Gastrocnemius medialis (tissue), 4 donors: ENCODE measurements at regions not wholly inside any gene's neighbourhood (a gene's known extent, or its start where the extent isn't known, plus 50 kb on each side); places are given as distances from the start of the nearest gene placed in this dataset.
"Not testable (repeated sequence)": the region's sequence is repeated elsewhere in the genome, so short reads cannot be mapped to it uniquely, and the experiment has no call there.

Experiments used
- POLR2A ChIP-seq, 2 donors: fragments of 450-650 bp; IDR thresholded peaks; one replicate each; pipeline ENCODE4 v1.6.1; 2017; ENCODE audit warnings: antibody characterized with exemption in 2 of 2, mild to moderate bottlenecking in 2 of 2, moderate library complexity in 2 of 2
- TF ChIP-seq, protein P1 (sequence below), 5 experiments: fragments of 450-650 bp in 3 of 5; fragments of 200-600 bp in 2 of 5; sonication (generic) in 2 of 5; IDR thresholded peaks in 4 of 5; conservative IDR thresholded peaks in 1 of 5; 1 replicate in 4 of 5; 2 replicates in 1 of 5; pipeline ENCODE4 v1.5.1; 2016 to 2019; ENCODE audit warnings: antibody characterized with exemption in 5 of 5, mild to moderate bottlenecking in 3 of 5, moderate library complexity in 3 of 5

DNA sequence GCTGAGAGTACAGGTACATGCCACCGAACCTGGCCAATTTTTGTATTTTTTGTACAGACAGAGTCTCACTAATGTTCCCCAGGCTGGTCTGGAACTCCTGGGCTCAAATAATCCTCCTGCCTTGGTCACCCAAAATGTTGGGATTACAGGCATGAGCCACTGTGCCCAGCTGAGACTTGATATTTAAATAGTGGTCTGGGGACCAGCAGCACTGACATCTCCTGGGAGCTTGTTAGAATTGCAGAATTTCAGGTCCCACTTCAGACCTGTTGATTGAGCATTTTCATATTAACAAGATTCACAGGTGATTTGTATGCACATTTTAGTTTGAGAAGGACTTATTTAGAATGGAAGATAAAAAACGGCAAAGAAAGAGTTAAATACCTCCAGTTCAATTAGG is 57.0 kb upstream of the COBL start:
- not testable (repeated sequence) for TF ChIP-seq POLR2A (IDR thresholded peaks at IDR 0.05)
- TF ChIP-seq, protein P1, sequence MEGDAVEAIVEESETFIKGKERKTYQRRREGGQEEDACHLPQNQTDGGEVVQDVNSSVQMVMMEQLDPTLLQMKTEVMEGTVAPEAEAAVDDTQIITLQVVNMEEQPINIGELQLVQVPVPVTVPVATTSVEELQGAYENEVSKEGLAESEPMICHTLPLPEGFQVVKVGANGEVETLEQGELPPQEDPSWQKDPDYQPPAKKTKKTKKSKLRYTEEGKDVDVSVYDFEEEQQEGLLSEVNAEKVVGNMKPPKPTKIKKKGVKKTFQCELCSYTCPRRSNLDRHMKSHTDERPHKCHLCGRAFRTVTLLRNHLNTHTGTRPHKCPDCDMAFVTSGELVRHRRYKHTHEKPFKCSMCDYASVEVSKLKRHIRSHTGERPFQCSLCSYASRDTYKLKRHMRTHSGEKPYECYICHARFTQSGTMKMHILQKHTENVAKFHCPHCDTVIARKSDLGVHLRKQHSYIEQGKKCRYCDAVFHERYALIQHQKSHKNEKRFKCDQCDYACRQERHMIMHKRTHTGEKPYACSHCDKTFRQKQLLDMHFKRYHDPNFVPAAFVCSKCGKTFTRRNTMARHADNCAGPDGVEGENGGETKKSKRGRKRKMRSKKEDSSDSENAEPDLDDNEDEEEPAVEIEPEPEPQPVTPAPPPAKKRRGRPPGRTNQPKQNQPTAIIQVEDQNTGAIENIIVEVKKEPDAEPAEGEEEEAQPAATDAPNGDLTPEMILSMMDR (IDR thresholded peaks at IDR 0.05 in 4 of 5, conservative IDR thresholded peaks at IDR 0.05 in 1 of 5), result not testable (repeated sequence)
